Stimulated activated CD8-positive, alpha-beta memory T cell treated with anti-CD3 and anti-CD28 coated beads, Interleukin-7, amount 100 ng/mL, for 48 hours (primary cell): ENCODE measurements at regions not wholly inside any gene's neighbourhood (a gene's known extent, or its start where the extent isn't known, plus 50 kb on each side); places are given as distances from the start of the nearest gene placed in this dataset.

Source experiments
- DNase-seq, 2 donors: peaks; one replicate each; pipeline ENCODE4 v3.0.0-alpha.2; 2020; ENCODE audit warnings: low read depth in 1 of 2; ENCODE audit errors: extremely low read depth in 1 of 2

DNA sequence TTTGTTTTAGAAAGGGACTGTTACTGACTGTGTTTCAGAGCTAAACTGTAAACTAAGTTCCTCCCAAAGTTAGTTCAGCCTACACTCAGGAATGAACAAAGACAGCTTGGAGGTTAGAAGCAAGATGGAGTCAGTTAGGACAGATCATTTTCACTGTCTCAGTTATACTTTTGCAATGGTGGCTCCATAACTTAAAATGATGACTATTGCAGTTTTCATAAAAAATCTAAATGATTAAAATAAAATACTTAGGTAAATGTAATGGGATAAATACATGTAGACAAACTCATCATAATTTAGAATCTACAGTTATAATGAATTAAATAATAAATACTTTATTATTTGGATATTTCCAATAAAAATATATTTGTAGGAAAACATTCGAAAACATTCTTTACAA lies 590.6 kb downstream of the EPHA7 start:
- DNase-seq = no peak

DNA sequence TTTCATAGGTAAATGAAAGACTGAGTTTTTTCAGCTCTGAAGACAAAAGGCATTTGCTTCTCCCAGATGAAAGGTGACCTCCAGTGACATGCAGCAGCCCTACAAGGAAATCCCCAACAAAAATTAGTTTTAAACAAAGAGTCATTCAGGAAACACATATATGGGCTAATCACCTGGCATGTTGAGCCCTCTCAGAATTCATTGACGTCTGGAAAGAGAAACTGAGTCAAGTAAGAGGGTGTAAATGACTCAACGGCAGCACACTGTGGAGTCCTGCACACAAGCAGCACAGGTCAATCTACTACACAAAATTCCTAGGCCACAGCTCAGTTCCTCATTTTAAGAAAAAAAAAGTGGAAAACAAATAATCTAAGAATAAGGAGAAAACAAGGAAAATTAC lies 592.3 kb downstream of the EPHA7 start:
- DNase-seq = no peak

DNA sequence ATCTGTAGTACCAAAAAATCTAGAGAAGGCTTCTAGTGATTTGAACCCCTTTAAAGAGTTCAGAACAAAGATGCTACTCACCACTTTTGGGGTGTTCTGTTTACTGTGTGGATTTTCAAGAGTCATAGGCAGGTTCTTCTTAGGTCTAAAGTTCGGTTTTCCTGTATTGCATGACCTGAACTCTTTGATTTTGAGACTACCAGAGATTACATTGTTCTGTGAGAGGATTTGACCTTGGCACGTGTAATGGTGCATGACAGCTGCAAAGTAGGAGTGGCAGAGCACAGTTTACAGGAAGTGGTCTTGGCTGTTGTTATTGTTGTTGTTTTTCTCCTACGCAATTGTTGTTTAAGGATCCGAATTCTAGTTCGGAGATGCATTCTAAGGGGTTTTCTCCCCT lies 592.7 kb downstream of the EPHA7 start:
- DNase-seq = no peak

DNA sequence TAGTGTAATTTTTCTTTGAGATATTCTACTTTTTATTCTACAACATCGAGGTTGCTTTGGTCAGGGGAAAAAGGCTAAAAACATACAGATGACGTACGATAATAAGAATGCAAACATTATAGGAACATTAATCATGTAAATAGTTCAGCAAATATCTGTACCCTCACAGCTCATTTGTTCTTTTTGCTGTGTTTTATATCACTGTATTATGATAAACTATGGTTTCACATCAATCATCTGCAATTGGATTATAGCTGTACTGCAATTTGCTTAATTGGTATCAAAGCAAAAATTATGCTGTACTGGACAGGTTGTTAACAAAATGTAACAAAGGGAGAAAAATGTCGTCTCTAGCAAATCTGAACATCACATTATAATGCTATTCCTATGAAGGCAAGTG lies 597.1 kb downstream of the EPHA7 start:
- DNase-seq = no peak

DNA sequence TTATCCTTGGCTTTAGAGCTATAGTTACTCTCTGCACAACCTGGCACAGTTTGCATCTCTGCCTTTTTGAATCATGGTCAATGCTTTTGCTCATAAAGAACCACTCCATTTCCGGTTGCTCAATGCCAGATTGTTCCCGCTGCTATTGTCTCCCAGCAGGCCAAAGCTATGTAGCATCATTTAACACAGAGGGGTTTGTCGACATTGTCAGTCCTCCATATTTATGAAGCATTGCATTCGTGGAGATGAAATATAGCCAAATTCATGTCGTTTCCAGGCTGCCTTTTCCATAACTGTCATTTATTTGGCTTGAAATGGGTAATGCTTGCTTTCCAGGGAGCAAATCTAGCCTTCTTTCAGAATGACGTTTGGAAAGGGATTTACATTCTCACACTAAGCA lies 598.8 kb downstream of the EPHA7 start:
- no peak for DNase-seq

DNA sequence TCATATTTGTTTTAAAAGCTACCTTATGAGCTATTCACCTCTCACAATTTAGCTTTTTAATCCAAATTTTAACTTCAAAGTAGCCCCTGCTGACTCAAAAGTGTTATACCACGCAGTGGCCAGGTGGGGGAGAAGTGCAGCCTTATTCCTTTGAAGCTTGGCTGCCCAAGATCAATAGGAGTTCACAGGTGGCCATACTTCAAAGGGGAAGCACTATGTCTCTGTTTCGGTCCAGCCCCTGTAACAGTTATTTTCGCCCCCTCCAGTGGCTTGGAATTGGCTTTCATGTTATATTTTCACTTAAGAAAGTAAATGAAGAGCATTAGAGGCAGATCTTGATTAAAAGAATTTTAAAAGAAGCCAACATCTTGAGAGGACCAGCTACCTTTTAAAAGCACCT lies 608.4 kb downstream of the EPHA7 start:
- peak in 1 of 2 donors; percentile 0 for DNase-seq

DNA sequence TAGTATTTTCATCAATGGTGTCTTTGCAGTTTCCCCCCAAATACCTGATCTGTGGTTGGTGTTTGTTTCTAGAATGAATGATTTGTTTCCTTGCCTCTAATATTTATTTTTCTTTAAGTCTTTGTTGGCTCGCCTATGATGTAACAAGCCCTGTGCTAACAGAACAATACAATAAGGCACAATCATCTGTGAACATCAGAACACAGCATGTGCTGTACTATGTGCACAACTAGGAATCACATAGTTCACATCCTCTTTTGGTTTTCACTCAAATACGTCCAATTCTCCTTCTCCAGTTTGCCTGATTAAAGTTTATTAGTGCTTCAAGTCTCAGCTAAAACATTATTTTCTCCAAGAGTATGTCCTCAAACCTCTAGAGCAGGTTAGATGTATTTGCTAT lies 613.1 kb downstream of the EPHA7 start:
- no peak for DNase-seq

DNA sequence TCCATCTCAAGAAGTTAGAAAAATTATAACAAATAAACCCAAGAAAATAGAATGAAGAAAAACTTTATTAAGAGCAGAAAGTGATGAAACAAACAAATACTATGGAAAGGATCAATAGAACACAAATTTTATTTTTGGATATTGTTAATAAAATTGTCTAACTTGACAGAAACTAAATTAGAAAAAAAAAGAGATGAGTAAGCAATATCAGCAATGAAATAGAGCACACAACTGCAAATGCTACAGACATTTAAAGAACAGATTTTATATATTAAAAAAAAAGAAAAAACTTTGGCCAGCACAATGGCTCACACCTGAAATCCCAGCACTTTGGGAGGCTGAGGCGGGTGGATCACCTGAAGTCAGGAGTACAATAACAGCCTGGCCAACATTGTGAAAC lies 628.0 kb downstream of the EPHA7 start:
- DNase-seq = no peak

DNA sequence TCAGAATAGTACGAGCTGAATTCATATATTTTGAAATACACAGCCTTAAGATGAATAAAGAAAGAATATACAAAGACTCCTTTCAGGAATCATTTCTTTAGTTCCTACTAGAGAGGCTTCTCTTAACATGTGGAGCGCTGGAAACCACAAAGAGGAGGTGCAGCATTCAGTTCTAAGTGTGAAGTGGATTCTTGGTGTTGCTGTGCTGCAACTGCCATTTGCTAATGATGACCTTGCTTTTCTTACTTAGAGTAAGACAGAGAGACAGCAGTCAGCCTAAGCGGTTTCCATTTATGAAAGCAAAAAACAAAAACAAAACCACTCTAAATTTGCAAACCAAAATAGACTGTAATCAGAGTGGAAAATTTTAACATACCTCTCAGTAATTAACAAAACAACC lies 629.0 kb downstream of the EPHA7 start:
- no peak for DNase-seq

DNA sequence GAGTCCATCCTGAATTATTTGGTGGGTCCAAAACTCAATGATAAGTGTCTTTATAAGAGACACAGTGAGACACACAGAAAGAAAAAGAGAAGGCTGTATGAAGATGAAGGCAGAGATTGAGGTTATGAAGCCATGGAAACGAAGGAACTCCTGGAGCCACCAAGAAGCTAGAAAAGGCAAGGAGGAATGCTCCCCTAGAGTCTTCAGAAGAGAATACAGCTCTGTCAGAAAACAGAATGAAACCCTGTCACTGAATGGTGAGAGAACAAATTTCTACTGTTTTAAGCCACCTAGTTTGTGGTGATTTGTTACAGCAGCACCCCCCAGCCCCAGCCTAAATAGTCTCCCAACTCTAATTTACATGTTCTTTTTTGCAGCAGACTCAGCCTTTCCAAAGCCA lies 635.1 kb downstream of the EPHA7 start:
- DNase-seq = no peak

DNA sequence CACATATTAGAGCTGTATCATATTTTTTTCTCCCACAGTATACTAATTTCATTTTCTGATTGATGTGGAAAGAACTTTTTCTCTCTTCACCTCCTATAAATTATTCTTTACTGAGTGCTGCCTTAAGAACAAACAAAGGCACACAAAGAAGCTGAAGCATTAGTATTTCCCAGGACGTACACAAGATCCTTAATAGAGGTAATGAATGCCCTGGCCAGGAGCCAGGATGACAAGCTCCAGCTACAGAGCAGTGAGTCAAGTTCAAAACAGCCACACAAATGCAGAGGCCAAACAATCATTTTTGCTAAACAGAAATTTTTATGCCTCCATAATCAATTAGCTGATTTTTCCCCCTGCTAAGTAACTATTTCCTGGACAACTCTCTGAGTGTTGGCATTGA lies 639.6 kb downstream of the EPHA7 start:
- no peak for DNase-seq

DNA sequence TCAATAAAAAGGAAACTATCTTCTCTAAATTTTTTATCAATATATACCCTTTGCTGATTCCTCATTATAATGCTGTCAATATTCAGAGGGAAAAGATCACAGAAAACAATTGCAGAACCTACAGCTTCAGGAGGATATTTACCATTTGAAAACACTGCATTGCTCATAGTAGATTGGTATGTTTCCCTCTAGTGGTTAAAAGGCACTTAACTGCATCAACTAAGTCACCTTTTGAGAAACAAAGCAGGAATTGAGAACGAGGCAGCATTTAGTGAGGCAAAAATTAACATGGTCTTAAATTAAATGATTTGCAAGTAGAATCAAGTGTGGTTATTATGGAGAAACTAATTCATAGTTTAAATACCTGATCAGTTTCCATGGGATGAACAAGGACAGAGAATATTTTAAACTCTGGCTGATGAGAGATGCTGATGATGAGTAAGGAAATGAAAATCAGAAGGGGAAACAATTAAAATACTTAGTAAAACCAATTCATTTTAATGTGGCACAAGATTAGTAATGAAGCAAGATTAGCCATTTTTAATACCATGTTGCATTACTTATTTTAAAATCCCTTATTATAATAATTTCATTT lies 642.1 kb downstream of the EPHA7 start:
- DNase-seq = no peak

DNA sequence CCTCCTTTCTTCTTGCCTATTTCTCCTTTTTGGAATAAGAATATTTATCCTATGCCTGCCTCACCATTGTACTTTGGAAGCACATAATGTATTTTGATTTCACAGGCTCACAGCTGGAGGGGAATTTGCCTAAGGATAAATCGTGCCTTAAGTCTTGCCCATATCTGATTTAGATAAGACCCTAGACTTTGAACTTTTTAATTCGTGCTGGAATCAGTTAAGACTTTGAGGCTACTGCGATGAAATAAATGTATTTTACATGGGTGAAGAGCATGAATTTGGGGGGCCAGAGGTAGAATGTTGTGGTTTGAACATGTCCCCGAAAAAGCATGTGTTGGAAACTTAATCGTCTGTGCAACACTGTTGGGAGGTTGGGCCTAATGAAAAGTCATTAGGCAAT lies 648.8 kb downstream of the EPHA7 start:
- no peak for DNase-seq

DNA sequence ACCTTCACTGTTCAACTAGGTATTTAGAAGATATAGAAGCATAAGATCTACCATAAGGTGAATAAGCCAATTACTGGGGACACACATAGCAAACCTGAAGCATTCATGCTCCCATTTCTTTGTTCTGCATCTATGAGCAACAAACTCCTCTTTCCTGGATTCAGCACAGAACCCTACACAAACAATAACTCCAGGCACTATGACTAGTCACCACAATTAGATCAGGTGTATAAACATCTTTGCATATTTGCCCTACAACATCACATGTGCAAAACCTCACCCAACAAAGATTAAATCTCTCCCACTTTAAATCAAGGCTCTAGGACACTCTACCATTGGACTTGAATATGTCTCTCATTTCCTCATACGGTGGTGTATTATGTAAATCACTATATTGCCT lies 652.3 kb downstream of the EPHA7 start:
- no peak for DNase-seq

DNA sequence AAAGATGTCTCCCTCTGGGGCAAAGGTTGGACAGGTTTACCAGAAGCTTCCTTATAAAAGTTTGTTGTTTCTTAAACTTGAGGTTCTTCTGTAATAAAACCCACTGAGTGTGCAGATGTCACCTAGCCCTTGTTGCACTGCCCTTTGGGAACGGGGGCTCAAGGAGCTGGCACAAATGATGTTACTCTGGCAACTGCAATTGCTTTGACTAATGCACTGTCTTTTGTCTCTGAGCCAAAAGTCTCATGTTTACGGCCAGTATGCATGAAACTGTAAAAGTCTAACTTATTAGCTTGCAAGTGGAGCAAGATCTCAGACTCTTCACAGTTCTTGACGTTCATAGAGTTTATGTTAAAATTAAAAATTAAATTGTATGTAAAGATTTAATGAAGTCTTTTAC lies 655.7 kb downstream of the EPHA7 start:
- no peak for DNase-seq

DNA sequence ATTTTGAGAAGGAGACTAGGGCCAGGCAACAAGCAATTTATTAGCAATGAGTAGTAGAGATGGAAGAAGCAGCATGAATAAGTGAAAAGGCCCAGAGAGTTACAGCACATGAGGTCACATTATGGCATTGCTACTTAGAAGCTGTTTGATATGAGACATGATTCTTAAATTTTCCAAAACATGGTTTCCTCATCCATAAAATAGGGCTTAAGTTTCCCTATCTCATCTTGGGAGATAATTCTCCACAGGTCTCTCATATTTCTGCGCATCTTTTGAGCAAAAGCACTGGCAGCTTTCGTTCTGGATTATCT lies 656.1 kb downstream of the EPHA7 start:
- no peak for DNase-seq

DNA sequence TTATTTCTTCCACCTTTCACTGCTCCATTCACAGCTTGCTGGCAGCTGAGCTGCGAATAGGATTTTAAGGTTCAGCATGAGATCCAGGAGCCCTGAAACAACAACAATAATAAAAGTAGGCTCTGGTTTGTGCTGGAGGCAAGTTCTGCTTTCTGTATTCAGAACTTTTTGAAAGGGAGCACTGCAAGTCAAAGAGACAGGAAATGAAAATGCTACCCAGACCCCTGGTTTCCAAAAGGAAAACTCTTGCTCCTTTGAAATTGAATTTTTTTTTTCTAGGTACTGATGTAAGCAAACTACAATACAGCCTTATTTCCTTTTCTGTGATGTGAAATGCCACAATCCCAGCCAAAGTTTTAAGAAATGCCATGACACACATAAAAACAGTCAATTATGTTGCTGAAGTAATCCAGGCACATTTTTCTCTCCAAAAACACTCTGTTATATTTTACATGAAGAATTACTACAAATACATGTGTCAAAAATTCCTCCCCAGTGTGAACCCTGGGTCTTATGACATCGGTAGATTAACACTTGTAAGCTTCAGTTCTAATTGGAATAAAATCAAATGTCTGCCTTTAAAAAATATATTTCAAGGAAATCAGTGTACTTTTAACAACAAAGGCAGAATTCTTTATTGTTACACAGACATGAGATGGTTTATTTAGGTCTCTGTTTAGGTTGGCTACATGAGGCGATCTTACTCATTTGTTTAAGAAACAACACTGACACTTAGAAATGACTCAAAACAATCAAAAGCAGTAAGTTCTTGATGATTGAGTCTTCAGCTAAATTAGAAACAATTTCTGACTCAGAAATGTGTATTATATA lies 656.7 kb downstream of the EPHA7 start:
- DNase-seq = no peak

DNA sequence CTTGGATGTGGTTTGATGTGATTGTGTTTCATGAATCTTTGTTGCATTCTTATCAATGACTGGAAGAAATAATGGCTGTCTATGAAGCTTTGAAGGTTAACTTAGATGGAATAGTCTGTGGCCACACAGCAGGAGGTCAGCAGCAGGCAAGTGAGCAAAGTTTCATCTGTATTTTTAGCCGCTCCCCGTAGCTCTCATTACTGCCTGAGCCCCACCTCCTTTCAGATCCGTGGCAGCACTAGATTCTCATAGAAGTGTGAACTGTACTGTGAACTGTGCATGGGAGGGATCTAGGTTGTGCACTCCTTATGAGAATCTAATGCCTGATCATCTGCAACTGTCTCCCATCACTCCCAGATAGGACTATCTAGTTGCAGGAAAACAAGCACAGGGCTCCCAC lies 660.2 kb downstream of the EPHA7 start:
- DNase-seq = no peak

DNA sequence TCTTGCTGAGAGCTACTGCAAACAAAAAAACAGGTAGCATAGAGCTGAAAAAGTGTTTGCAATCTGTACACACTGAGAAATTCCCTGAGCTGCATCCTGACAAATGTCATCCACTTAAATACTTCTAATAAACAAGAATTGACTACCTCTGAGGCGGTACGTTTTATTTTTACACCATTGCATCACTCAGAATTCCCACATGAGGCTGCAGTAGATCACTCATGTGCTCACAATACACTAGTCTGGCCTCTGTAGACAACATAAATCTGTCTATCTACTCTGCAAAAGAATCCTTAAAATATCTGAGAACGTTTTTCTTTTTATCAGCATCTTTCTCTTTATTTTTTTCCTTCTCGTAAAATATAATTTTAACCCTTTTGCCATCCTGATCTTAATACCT lies 661.4 kb downstream of the EPHA7 start:
- no peak for DNase-seq

DNA sequence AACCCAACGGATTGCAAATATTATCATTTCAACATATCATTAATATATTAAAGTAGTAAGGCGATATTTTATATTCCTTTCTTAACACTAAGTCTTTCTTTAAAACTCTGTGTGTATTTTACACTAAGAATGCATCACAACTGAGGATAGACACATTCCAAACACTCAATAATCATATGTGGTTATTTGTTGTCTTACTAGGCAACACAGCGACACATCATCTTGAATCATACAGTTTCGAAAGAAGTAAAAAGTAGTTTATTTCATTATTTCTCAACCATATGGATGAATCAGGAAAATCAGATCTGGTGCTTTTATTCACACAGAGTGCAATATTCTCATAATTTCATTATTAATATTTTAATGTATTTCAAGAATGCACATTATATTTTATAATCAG lies 662.4 kb downstream of the EPHA7 start:
- no peak for DNase-seq

DNA sequence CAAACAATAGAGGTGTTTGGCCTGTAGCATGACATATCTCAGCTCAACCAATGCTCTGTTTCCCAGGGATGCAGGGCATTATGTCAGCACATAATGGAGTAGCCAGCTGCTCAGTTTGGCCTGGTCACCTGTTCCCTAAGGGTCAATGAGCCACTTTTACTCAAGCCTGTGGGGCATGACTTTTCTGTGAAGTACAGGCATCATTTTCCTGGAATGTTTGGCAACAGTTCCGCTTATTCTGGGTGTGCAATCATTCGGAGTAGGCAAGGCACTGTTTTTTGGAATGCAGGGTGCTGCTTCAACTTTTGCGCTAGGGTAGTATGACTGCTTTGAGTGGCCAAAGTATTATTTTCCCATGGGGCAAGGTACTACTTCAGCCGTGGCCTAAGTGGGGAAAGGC lies 665.4 kb downstream of the EPHA7 start:
- no peak for DNase-seq

DNA sequence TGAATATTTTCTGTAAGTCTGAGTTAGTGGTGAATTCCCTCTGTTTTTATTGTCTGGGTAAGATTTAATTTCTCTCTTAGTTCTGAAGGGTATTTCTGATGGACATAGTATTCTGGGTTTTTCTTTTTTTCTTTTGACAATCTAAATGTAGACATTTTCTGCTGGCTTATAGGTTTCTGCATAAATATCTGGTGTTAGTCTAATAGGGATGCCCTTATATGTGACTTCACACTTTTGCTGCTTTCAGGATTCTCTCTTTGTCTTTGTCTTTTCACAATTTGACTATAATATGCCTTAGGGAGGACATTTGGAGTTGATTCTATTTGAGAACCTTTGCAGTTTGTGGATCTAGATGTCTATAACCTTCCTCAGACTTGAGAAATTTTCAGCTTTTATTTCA lies 667.2 kb downstream of the EPHA7 start:
- DNase-seq = no peak

DNA sequence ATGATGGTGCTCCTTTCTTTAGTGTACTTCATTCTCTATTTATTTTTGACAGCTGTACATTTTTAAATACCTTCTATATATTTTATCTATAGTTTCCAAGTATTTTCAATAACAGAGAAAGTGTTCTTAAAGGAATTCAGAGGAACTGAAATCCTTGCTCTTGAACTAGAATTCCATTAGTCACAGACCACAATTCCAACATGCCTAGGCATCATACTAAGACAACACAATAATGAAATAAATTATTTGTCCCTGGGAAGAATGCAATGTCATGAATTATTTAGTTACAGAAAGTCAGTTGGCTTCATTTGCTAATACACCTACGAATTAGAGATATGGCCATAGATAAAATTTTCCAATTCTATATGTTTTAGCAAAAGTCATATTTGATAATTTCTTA lies 671.2 kb downstream of the EPHA7 start:
- no peak for DNase-seq
